ENCODE measurements at regions not wholly inside any gene's neighbourhood (a gene's known extent, or its start where the extent isn't known, plus 50 kb on each side); places are given as distances from the start of the nearest gene placed in this dataset.

GRCh38 chr4:175273995-175274753, 356.0 kb downstream of the ADAM29 start:
- WGBS, 2 experiments (ENCODE audit: insufficient coverage in 1 of 2, insufficient read length in 1 of 2): 81 to 94% methylated on average over 2 to 4 of the region's 4 CpGs
- no peak overlapping the region for H3K4me3 Mint-ChIP-seq
- Histone ChIP-seq H3K4me3 (ENCODE audit: low read length) (no peak overlapping the region), H3K9me3 (ENCODE audit: control insufficient read depth, low read length) (no peaks in the 10 kb centered on the region), H3K36me3 (ENCODE audit: control insufficient read depth, insufficient read depth, low read length) (no peaks in the 10 kb centered on the region), H3K27ac (ENCODE audit: low read depth, low read length) (no peak overlapping the region), H3K27me3 (ENCODE audit: control insufficient read depth, insufficient read depth, low read length, poor library complexity, severe bottlenecking) (no peaks in the 10 kb centered on the region), H3K9ac (ENCODE audit: extremely low read depth, low read length, poor library complexity, severe bottlenecking) (no peak overlapping the region), H3K4me1 (ENCODE audit: control insufficient read depth, insufficient read depth, low read length) (no peaks in the 10 kb centered on the region)
- H3K27me3 Mint-ChIP-seq (ENCODE audit: insufficient read depth): no peaks in the 10 kb centered on the region
- no peaks in the 10 kb centered on the region for H3K4me1 Mint-ChIP-seq
- no peak for DNase-seq
- H3K36me3 Mint-ChIP-seq (ENCODE audit: low read depth): no peaks in the 10 kb centered on the region
- no peak for TF ChIP-seq CTCF (conservative IDR thresholded peaks at IDR 0.05)
- no peak overlapping the region for H3K27ac Mint-ChIP-seq
- no peaks in the 10 kb centered on the region for H3K9me3 Mint-ChIP-seq

GRCh38 chr4:175277816-175278215, 359.7 kb downstream of the ADAM29 start:
- DNase-seq: no peak
- H3K4me3 ChIP-seq (ENCODE audit: low read length): no peak overlapping the region

GRCh38 chr4:175280153-175280552, 362.0 kb downstream of the ADAM29 start:
- Mint-ChIP-seq H3K4me3 (no peak overlapping the region), H3K27me3 (ENCODE audit: insufficient read depth) (no peaks in the 10 kb centered on the region)
- 86 to 100% methylated on average over 2 of the region's 2 CpGs for WGBS, 2 experiments (ENCODE audit: insufficient coverage in 1 of 2, insufficient read length in 1 of 2)

More at GRCh38 chr4:175277816-175278215, 359.7 kb downstream of the ADAM29 start:
- Mint-ChIP-seq H3K4me1 (no peaks in the 10 kb centered on the region), H3K4me3 (no peak overlapping the region), H3K36me3 (ENCODE audit: low read depth) (no peaks in the 10 kb centered on the region), H3K27ac (no peak overlapping the region), H3K27me3 (ENCODE audit: insufficient read depth) (no peaks in the 10 kb centered on the region), H3K9me3 (no peaks in the 10 kb centered on the region)
- Histone ChIP-seq H3K27me3 (ENCODE audit: control insufficient read depth, insufficient read depth, low read length, poor library complexity, severe bottlenecking) (no peaks in the 10 kb centered on the region), H3K9me3 (ENCODE audit: control insufficient read depth, low read length) (no peaks in the 10 kb centered on the region), H3K36me3 (ENCODE audit: control insufficient read depth, insufficient read depth, low read length) (no peaks in the 10 kb centered on the region), H3K27ac (ENCODE audit: low read depth, low read length) (no peak overlapping the region), H3K4me1 (ENCODE audit: control insufficient read depth, insufficient read depth, low read length) (no peaks in the 10 kb centered on the region), H3K9ac (ENCODE audit: extremely low read depth, low read length, poor library complexity, severe bottlenecking) (no peak overlapping the region)
- 82 to 88% methylated on average over 5 to 7 of the region's 7 CpGs for WGBS, 2 experiments (ENCODE audit: insufficient coverage in 1 of 2, insufficient read length in 1 of 2)
- no peak for TF ChIP-seq CTCF (conservative IDR thresholded peaks at IDR 0.05)

More at GRCh38 chr4:175280153-175280552, 362.0 kb downstream of the ADAM29 start:
- Mint-ChIP-seq H3K36me3 (ENCODE audit: low read depth) (no peaks in the 10 kb centered on the region), H3K9me3 (no peaks in the 10 kb centered on the region), H3K4me1 (no peaks in the 10 kb centered on the region), H3K27ac (no peak overlapping the region)
- Histone ChIP-seq H3K36me3 (ENCODE audit: control insufficient read depth, insufficient read depth, low read length) (no peaks in the 10 kb centered on the region), H3K9ac (ENCODE audit: extremely low read depth, low read length, poor library complexity, severe bottlenecking) (no peak overlapping the region), H3K9me3 (ENCODE audit: control insufficient read depth, low read length) (no peaks in the 10 kb centered on the region), H3K27me3 (ENCODE audit: control insufficient read depth, insufficient read depth, low read length, poor library complexity, severe bottlenecking) (no peaks in the 10 kb centered on the region), H3K4me3 (ENCODE audit: low read length) (no peak overlapping the region), H3K27ac (ENCODE audit: low read depth, low read length) (no peak overlapping the region), H3K4me1 (ENCODE audit: control insufficient read depth, insufficient read depth, low read length) (no peaks in the 10 kb centered on the region)
- TF ChIP-seq CTCF (conservative IDR thresholded peaks at IDR 0.05): no peak
- no peak for DNase-seq

Data from endodermal cell (in vitro differentiated cells).